ENCODE measurements at regions not wholly inside any gene's neighbourhood (a gene's known extent, or its start where the extent isn't known, plus 50 kb on each side); places are given as distances from the start of the nearest gene placed in this dataset.

DNA sequence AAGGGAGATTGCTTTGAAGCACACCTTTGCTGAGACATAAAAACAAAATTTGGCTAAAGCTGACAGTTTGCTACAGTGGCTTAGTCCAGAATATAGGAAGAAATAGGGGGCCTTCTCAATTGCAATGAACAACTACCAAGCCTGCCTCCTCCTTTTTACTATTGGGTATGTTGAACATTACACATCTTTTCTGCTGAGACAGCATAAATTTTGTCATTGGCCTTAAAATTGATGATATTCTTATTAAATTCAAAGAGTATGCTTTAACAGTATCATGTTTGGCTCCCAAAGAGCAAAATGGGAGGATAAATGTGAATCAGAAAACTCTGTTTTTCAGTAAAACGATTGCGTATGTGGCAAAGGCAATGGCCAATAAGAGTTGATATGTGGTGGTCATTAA is 721.9 kb upstream of the IGFBP7 start:
- no peak for DNase-seq (ENCODE audit: low read depth, low spot score)
- Mint-ChIP-seq H3K27me3 (ENCODE audit: low read depth) (no peaks in the 10 kb centered on the region), H3K9me3 (no peaks in the 10 kb centered on the region), H3K36me3 (ENCODE audit: low read depth) (no peaks in the 10 kb centered on the region), H3K4me1 (peaks cover 7% of the 10 kb centered on the region), H3K27ac (ENCODE audit: unreplicated experiment) (no peak overlapping the region), H3K4me3 (no peak overlapping the region)
- TF ChIP-seq, protein P1, sequence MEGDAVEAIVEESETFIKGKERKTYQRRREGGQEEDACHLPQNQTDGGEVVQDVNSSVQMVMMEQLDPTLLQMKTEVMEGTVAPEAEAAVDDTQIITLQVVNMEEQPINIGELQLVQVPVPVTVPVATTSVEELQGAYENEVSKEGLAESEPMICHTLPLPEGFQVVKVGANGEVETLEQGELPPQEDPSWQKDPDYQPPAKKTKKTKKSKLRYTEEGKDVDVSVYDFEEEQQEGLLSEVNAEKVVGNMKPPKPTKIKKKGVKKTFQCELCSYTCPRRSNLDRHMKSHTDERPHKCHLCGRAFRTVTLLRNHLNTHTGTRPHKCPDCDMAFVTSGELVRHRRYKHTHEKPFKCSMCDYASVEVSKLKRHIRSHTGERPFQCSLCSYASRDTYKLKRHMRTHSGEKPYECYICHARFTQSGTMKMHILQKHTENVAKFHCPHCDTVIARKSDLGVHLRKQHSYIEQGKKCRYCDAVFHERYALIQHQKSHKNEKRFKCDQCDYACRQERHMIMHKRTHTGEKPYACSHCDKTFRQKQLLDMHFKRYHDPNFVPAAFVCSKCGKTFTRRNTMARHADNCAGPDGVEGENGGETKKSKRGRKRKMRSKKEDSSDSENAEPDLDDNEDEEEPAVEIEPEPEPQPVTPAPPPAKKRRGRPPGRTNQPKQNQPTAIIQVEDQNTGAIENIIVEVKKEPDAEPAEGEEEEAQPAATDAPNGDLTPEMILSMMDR (conservative IDR thresholded peaks at IDR 0.05): no peak

DNA sequence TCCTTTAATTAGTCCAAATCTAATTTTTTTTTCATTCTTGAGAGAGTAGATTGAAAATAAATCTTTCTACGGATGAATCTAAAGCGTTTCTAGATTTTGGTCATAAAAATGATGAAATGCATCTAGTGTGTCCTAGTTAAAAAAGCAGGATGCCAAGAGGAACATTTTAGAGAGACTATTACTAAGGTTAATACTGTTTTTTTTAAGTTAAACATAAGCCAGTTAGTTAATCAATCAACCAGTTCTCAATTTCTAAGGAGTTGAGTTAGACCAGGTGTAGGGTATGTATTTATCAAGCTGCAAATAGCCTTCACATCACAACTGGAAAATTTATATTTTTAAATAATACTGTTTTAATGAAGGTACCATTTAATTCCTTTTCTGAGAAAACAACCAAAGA is 679.5 kb upstream of the IGFBP7 start:
- Mint-ChIP-seq H3K27me3 (ENCODE audit: low read depth) (no peaks in the 10 kb centered on the region), H3K27ac (ENCODE audit: unreplicated experiment) (no peak overlapping the region), H3K9me3 (no peaks in the 10 kb centered on the region), H3K4me1 (no peaks in the 10 kb centered on the region), H3K36me3 (ENCODE audit: low read depth) (no peaks in the 10 kb centered on the region), H3K4me3 (no peak overlapping the region)
- DNase-seq (ENCODE audit: low read depth, low spot score): no peak
- TF ChIP-seq, protein P1 (conservative IDR thresholded peaks at IDR 0.05): no peak

DNA sequence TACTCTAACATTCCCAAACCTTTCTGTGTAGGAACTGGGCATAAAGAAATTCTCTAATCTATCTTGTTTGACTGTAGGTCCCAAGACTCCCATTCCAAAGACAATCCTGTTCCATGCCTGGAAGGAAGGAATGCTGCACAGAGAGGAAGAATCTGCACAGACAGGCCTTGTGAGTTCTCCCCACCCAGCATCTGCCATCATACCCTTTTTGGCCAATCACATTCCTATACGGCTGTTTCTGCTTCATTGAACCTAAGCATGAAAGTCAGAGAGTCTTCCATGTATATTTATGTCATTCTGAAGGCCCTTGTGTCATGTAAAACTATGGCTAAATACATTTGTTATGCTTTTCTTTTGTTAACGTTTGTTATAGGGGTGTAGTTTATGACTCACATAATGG is 667.7 kb upstream of the IGFBP7 start:
- Mint-ChIP-seq H3K9me3 (no peaks in the 10 kb centered on the region), H3K36me3 (ENCODE audit: low read depth) (no peaks in the 10 kb centered on the region), H3K27me3 (ENCODE audit: low read depth) (no peaks in the 10 kb centered on the region), H3K4me3 (no peak overlapping the region), H3K27ac (ENCODE audit: unreplicated experiment) (no peak overlapping the region), H3K4me1 (no peaks in the 10 kb centered on the region)
- TF ChIP-seq, protein P1 (conservative IDR thresholded peaks at IDR 0.05): no peak
- no peak for DNase-seq (ENCODE audit: low read depth, low spot score)

DNA sequence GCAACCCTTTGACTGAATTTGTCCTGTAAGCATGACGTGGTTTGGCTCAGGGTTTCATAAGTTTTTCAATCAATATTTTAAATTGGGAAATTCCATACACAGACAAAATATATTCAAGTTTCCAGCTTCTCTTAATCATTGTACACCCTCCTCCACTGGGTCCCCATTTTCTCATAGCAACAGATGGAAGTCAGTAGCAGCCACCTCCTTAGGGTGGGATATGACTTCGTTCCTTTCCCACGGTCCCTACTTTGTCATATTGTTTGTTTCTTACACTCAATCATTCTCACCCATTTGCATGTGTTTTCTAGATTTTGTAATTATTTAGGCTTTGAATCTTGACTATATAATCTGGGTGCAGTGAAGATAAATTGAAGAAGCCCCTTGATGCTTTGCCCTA is 664.5 kb upstream of the IGFBP7 start:
- H3K9me3 Mint-ChIP-seq: peaks cover under 1% of the 10 kb centered on the region
- no peak overlapping the region for H3K27ac Mint-ChIP-seq (ENCODE audit: unreplicated experiment)
- no peak overlapping the region for H3K4me3 Mint-ChIP-seq

DNA sequence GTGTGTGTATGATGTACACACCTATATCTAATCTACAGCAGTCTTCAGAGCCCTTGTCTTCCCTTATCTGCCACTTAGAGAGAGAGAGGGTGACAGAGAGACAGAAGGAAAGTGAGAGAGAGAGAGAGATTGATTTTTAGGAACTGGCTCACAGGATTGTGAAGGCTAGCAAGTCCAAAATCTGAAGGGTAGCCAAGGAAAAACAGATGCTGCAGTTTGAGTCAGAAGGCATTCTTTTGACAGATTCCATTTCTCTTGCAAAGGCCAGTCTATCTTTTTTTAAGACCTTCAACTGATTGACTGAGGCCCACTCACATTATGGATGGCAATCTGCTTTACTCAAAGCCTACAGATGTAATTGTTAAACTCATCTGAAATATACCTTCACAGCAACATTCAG is 664.0 kb upstream of the IGFBP7 start:
- Mint-ChIP-seq H3K9me3 (peaks cover 3% of the 10 kb centered on the region), H3K27me3 (ENCODE audit: low read depth) (no peaks in the 10 kb centered on the region), H3K4me1 (no peaks in the 10 kb centered on the region), H3K4me3 (no peak overlapping the region), H3K27ac (ENCODE audit: unreplicated experiment) (no peak overlapping the region), H3K36me3 (ENCODE audit: low read depth) (peaks cover 3% of the 10 kb centered on the region)
- no peak for DNase-seq (ENCODE audit: low read depth, low spot score)
- TF ChIP-seq, protein P1 (conservative IDR thresholded peaks at IDR 0.05): no peak

More for the DNA sequence above, 664.5 kb upstream of the IGFBP7 start:
- DNase-seq (ENCODE audit: low read depth, low spot score): no peak
- H3K27me3 Mint-ChIP-seq (ENCODE audit: low read depth): no peaks in the 10 kb centered on the region
- H3K4me1 Mint-ChIP-seq: no peaks in the 10 kb centered on the region
- TF ChIP-seq, protein P1 (conservative IDR thresholded peaks at IDR 0.05): no peak
- peaks cover 3% of the 10 kb centered on the region for H3K36me3 Mint-ChIP-seq (ENCODE audit: low read depth)

DNA sequence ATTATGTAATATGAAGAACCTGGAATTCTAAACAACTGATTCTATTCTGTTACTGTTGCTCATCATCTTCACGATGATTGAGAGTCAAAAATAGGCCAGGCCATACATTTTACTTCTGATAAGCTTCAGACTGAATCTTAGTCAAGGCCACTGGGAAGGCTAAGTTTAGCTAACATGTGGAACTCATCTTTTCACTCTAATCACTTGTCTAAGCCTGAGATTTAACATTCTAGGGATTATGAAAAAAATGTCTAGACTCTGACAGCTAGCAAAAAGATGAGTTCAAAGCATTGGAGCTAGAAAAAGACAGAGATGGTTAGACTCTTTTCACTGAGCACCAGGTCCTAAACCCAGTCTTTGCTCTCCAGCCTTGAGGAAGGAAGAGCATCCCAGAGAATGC is 656.2 kb upstream of the IGFBP7 start:
- DNase-seq (ENCODE audit: low read depth, low spot score): no peak
- no peak overlapping the region for H3K4me3 Mint-ChIP-seq
- peaks cover 5% of the 10 kb centered on the region for H3K36me3 Mint-ChIP-seq (ENCODE audit: low read depth)
- no peaks in the 10 kb centered on the region for H3K27me3 Mint-ChIP-seq (ENCODE audit: low read depth)
- peaks cover 5% of the 10 kb centered on the region for H3K4me1 Mint-ChIP-seq
- H3K27ac Mint-ChIP-seq (ENCODE audit: unreplicated experiment): no peak overlapping the region
- TF ChIP-seq, protein P1 (conservative IDR thresholded peaks at IDR 0.05): no peak
- H3K9me3 Mint-ChIP-seq: peaks cover 7% of the 10 kb centered on the region

Data from neural crest cell (in vitro differentiated cells).